ENCODE measurements at regions not wholly inside any gene's neighbourhood (a gene's known extent, or its start where the extent isn't known, plus 50 kb on each side); places are given as distances from the start of the nearest gene placed in this dataset.

DNA sequence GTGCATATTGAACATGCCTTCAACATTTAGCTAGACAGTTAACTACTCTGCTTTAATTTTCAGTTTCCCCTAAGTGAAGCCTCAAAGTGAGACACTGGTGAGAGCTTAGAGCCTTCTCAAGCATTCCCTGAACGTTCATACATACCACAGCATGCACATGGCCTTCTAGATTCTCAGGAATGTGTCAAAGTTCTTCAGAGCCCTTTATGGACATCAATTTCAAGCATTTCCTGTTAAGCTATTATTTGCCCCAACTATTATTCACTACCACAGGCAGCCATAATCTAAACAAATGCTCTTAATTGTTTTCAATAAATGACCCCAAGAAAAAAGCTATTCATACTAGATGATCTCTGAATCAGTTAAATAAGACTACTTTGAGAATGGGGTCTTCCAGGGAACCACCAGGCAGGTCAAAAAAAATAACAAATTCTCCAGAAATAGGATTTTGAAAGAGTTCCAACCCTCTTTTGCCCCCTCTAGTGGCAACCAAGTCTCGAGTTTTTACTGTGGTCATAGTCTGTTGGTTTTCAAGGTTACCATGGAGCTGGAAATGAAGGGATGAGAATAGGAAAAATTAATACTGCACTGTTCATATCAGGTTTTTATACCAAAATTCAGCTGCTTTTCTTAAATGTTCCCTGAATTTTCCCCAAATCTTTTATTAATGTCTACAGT is 235.4 kb downstream of the RAB28 start:
- no peak for DNase-seq

DNA sequence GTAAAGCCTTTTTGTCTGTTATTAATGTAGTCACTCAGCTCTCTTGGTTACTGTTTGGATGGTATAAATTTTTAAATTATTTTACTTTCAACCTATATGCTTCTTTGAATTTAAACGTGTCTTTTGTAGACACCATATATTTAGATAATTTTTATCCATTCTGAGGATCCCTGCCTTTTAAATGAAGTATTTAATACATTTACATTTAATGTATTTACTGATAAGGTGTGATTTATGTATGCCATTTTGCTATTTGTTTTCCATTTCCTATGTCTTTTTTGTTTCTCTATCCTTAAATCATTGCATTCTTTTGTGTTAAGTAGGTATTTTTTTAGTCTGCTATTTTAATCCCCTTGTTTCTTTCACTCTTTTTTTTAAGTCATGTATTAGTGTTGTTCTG is 238.0 kb downstream of the RAB28 start:
- DNase-seq = no peak

DNA sequence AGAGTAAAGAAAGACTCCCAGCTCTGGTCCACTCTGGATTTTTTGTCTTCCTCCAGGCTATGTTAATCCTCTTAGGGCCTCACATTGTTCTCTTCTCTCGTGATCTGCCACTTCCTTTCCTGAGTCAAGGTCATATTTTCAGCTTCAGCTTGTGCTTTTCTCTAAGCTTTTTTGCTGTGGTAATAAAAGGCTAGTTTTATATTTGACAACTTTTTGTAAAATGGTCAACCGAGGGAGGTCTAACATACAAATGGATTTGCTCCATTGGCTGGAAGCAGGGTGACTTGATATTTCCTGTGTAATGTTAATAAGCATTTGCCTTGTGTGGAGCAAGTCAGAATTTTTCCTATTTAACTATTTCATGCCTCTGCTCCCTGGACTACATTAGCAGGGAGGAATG is 239.7 kb downstream of the RAB28 start:
- no peak for DNase-seq

DNA sequence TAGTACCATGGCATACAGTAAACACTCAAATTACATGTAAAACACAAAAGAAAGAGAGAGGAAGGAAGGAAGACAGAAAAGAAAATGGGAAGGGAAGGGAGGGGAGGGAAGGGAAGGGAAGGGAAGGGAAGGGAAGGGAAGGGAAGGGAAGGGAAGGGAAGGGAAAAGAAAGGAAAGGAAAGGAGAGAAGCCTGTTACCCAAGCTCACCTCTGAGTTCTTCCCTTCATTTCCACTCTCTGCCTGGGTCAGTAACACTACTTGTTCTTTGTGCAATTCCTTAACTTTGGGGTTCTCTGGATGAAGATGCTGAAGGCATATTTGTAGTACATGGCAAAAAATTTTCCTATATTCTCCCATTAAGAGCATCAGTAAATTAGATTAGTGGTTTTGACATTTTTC is 241.0 kb downstream of the RAB28 start:
- DNase-seq = no peak

DNA sequence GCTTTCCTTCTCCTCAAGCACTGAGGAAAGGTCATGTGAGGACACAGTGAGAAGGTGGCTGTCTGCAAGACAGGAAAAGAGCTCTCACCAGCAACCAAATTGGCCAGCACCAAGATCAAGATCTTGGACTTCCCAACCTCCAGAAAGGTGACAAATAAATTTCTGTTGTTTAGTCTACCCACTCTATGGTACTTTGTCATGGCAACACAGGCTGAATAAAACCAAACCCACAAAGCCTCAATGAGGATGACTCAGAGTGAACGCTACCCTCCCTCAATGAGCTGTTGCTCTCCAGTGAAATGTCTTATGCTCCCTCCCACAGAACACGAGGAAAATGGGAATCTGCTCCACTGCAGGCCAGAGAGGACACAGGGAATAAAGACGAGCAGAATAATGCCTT is 244.1 kb downstream of the RAB28 start:
- DNase-seq = no peak

DNA sequence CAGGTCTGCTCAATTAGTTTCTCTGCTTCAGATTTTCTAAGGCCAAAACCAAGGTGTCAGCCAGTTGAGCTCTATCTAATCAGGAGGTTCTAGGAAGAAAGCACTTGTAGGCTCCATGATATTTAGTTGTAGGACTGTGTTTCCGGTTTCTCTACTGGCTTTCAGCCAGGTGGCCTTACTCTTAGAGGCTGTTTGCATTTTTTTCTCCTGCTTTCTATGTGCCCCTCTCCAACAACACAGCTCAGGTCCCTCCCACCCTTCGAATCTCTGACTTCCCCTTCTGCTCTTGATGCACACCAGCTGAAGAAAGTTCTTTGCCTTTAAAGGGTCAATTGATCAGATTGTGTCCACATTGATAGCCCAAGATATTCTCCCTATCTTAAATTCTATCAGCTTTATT is 245.2 kb downstream of the RAB28 start:
- no peak for DNase-seq

DNA sequence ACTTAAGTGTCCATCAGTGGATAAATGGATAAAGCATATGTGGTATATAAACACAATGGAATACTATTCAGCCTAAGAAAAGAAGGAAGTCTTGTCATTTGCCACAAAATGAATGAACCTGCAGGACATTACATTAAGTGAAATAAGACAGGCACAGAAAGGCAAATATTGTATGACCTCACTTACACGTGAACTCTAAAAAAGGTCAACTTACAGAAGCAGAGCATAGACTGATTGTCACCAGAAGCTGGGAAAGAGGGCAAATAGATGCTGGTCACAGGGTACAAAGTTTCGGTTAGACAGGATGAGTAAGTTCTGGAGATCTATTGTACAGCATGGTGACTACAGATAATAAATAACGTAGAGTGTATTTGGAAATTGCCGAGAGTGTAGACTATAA is 247.7 kb downstream of the RAB28 start:
- no peak for DNase-seq

DNA sequence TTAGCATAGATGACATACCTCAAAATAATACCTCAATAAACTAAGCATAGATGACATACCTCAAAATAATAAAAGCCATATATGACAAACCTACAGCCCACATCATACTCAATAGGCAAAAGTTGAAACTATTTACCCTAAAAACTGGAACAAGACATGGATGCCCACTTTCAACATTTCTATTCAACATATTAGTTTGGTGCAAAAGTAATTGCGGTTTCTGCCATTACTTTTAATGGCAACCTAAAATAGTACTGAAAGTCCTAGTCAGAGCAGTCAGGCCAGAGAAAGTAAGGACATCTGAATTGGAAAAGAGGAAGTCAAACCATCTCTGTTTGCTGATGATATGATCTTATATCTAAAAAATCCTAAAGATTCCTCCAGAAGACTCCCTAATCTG is 250.4 kb downstream of the RAB28 start:
- no peak for DNase-seq

DNA sequence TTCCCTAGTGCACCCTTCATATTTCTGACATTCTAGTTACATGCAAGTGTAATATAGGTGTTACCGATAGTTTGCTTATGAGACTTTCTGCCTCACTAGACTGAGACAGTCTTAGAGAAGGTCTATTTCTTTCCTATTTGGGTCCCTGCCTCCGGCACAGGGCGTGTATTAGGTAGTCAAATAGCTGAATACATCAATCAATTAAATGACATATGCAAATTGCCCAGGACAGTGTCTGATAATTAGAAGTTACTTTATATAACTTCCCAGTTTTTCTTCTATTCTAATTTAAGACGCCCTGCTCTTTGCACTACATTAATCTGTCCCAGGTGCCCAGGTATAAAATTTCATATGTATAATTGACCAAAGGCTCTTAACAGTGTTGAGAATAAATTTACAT is 264.2 kb downstream of the RAB28 start:
- no peak for DNase-seq

DNA sequence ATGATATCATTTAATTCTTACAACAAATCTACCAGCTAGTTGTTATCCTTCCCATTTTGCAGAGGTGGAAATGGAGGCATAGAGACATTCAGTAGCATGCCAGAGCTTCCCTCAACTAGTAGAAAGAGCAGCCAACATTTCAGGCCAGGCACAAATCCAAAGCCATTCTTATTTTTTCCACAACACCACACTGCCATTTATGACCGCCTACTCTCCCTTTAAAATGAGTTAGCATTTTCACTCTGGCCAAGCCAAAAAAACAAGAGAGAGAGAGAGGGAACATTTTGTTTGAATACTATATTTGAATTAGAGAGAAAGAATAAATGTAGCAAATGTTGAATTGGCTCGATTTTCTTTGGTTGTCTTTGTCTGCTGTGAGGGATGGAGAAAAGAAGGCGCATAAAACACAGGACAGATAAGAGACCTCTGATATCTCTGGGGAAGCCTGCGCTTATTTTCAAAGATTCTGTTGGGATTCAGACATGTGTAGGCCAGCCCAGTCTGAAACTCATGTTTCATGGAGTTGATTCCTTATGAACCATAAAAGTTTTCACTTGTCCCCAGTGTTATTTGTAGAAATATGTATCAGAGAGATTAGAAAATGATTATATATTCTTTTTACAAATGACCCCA is 265.7 kb downstream of the RAB28 start:
- DNase-seq = no peak

DNA sequence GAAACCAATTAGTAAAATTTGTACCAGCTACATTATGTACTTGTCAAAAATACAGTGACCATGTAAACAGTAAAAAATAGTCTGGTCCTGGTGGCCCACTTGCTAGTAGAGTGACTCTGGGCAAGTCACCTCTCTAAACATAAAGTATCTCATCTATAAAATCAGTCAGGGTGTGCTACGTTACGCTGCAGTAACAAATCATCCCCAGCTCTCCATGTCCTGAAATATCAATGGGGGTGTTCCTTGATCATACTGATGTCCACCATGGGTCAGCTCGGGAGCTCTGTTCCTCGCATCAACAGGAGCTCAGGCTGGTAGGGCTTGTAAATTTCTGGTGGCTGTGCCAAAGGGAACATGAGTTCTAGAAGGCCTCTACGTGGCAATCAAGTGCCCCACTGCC is 268.6 kb downstream of the RAB28 start:
- DNase-seq = no peak

DNA sequence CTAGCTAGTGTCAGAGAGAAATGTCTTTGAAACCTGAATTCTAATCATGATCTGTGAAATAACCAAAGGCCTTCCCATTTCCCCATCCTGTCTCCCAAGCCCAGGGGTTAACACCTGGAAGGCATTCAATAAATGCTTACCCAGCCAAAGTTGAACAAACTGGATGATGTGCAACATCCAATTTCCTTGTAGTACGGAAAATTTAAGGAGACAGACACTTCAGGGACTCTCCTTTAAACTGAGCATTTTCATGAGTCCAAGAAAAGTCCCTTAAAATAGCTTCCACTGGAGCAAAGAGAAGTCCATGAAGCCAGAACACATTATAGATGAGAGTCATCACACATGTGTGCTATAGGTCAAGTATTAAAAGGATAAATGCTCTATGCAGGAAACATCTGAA is 271.2 kb downstream of the RAB28 start:
- no peak for DNase-seq

DNA sequence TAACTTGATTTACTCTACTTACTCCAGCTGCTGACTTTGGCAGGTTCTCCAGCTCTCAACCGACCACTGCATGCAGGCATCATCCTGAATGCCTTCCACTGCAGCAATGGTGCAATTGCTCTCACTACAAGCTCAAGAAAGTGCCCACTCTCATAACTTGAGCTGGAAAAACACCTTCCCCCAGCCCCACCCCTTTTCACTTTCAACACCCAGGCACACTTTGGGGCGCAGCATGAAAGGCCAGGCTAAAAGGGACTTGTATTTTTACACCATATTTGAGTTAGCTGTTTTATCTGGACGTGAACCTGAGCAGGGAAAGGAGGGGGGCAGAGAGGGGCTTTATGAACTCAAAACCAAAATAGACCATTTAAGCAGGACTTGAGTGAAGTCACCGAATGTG is 274.5 kb downstream of the RAB28 start:
- no peak for DNase-seq

DNA sequence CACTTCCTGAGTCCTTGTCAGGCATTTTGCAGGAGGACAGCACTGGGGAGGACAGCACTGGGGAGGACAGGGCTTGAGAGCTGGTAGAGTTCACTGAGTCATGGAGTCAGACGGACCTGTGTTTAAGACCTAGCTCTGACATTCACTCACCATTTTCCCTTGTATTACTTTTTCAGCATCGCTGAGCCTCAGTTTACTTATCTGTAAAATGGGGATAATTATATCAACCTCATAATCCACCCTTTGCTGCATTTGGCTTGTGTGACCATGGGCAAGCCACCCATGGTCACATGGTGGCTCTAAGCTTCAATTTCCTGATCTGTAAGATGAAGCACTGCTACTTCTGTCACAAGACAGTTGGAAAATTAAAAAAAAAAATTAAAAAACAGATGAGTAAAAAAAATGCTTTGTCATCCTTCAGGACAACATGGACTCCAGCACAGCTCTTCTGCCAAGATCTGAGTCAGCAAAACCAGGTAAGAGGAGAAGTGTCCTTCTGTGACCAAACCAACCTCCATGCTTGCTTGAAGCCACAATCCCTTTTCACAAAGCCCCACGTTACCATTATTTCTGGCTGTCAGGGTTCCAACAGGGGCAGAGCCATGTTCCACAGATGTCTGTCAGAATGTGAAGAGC is 275.5 kb downstream of the RAB28 start:
- DNase-seq = no peak

DNA sequence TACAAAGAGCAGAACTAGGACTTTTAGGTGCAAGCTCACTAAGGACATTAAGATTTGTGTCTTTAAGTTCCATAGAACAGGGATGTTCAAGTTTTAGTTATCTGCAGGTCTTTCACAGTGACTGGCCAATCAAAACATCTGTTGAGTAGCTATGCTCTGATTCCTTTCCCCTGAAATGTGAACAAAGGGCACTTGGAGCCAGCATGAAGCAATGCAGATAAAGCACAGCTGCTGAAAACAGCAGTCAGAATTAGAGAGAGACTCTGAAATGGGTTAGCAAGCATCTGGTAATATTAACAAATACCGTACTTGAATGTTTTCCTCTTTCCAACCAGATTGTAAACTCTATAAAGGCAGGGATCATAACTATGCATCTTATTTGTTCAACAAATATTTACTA is 276.9 kb downstream of the RAB28 start:
- no peak for DNase-seq

DNA sequence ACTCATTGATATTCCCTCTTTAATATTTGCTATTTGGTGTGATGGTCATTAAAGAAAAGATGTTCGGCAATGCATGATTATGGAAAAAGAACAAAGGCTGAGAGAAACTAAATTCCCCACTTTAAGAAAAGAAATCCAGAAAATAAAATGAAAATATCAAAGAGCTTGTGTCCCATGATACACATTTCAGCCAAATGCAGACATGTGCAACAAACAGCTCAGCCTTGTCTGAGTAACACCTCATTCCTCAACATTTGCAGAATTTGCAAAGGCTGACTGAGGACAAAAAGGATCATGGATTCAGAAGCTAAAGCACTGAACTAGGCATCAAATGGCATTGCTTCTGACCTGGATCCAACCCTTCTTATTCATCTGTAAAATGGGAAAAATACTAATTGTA is 281.0 kb downstream of the RAB28 start:
- no peak for DNase-seq

DNA sequence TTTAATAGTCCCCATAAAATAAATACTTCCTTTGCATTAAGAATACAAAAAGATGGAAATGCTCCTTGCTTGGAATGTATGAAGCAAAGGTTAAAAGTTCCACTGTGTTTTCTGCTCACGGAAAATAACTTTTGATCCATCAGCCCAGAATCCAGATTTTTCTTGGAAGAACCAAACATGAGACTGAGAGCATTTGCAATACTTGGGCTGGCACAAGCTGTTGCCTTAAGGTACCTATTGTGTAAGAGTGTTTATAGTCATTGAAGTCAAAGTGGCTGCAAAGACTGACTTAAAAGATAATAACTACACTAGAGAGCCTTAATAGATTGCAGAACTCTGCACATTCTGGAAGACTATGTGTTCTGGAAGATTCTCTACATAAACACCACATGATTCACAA is 281.4 kb downstream of the RAB28 start:
- DNase-seq = no peak

DNA sequence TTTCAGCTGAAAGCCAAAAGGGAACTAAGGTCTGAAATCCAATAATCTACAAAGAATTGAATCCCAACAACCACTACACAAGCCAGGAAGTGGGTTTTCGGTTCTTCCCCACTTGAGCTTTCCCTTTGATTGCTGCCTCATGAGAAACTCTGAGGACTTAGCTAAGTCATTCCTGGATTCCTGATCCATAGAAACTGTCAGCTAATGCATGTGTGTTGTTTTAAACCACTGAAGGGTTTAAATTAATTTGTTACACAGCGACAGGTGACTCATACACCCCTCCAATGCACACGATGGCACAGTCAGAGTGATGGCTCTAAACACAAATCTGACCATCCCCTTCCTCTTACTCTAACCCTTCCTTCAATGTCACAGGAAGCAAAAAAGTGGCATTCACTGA is 282.9 kb downstream of the RAB28 start:
- no peak for DNase-seq

DNA sequence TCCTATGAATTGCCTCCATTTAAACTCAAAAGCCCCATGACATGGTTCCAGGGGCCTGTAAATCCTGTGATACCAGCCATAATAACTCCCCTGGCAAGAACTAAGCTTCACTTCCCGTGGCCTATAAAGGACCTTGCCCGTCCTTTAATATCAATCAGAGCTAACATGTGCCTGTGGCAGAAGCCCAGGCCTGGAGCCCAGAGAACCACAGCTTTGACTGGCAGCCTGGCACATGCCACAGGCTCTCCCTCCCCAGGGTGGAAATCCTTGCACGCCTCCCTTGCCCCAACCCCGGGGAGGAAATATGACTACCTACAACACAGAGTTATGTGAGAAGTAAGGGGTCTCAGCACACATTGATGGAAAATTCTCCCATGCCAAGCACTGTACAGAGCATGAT is 287.4 kb downstream of the RAB28 start:
- DNase-seq = no peak

DNA sequence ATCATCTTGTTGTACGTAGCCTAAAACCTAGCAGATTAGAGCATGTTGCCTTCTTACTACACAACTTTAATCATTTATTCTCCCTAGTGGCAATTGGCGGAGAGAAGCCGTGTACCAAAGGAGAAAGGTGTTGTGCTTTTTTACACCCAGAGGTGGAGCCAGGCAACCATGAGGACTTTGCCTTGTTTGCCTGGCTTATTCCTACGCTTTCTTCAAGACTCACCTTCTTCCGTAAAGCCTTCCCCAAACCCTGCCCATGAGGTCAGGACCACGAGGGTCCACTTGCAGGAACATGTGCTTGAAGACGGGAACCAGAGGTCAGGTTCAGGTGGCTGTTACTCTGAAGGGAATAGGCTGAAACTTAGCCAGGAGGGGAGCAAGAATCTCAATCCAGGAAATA is 290.5 kb downstream of the RAB28 start:
- no peak for DNase-seq

DNA sequence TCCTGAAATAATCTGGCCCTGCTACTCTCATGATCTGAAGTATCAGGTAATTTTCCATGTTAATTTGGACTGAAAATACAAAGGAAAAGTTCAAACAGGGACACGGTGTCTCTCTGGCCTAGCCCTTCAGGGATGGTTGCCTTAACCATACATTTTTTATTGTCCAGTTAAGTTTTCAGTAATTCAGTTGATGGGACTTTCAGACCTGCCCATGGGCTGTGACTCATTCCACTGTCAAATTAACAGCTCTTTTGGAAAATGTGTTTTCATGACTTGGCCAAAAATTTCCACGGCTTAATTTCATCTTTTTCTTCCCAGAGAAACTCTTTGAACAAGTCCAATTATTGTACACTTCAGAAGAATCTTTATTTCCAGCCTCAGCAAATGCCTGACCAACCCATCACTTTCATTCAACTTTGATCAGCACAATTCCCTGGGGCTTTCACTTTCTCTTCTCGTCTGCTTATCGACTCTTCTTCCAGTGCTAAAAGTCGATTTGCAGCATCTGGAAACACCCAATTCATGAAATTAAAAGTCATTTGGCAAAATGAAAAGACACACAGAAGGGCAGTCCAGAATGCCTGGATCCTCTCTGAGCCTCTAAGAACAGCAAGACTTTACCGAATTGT is 293.9 kb downstream of the RAB28 start:
- DNase-seq = no peak

DNA sequence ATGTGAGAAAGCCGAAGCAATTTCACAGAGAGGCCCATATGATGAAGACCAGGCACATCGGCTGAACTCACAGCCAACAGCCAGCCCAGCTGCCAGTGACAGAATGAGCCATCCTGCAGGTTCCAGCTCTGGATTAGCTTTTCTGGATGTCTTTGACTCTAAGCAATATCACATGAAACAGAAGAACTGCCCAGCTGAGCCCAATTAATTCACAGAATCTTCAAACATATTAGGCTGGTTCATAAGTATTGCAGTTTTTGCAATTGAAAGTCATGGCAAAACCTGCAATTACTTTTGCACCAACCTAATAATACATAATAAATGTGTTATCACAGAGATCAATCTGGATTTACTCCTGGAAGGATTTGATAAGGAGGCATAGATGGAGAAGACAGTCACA is 299.9 kb downstream of the RAB28 start:
- no peak for DNase-seq

DNA sequence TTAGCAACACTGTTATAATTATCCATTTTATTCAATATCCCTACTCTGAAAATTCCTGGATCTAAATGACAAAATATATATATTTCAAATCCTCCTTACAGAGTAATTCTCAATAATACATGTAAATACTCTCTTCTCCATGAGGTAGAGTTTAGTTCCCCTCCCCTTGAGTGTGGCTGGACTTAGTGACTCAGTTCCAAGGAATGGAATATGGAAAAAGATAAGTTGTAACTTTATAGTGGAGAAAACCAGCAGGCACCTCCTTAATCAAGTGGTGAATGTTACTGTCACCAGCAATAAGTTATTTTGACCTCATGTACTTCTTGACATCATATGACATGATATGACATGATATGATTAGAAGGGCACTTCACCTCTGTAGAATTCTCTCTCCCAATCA is 302.0 kb downstream of the RAB28 start:
- DNase-seq = no peak

DNA sequence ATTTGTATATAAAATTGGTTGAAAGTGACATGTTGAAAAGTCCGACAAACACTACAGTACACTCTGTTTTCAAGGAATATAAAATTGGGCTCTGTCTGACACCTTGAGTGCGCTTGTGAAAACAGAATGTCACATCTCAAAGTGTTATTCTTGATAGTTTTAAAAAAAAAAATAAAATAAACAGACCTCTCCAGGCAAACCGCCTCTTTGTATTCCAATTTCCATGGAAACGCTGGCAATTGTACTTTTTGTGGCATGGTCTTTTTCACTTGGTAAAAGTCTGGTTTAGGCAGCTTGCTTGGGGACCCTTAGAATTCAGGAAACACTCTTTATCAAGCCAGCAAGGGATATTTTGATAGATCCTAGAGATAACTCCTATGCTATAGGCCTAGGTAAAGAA is 302.5 kb downstream of the RAB28 start:
- no peak for DNase-seq

Measured in NCI-H345 (cell line).